ENCODE measurements at regions not wholly inside any gene's neighbourhood (a gene's known extent, or its start where the extent isn't known, plus 50 kb on each side); places are given as distances from the start of the nearest gene placed in this dataset.

- H3K4me3 ChIP-seq (replicated peaks in 1 of 3; ENCODE audit: insufficient read depth in 1 of 3, low read depth in 1 of 3, low read length in 3 of 3) = no peak overlapping the region
- no peaks in the 10 kb centered on the region for H3K9me3 ChIP-seq (replicated peaks; ENCODE audit: control insufficient read depth, insufficient read depth, low read length)
- H4K20me1 ChIP-seq (replicated peaks; ENCODE audit: control insufficient read depth, extremely low read depth, insufficient read depth, low read length) = no peaks in the 10 kb centered on the region
- H3K27me3 ChIP-seq (ENCODE audit: control insufficient read depth in 2 of 2, insufficient read depth in 2 of 2, low read length in 2 of 2) = no peaks in the 10 kb centered on the region
- H3K27ac ChIP-seq (ENCODE audit: insufficient read depth, low read depth, low read length) = no peak overlapping the region
- no peaks in the 10 kb centered on the region for H3K4me1 ChIP-seq (ENCODE audit: control insufficient read depth, extremely low read depth, insufficient read depth, low read length)
- TF ChIP-seq POLR2AphosphoS5 (IDR thresholded peaks at IDR 0.05; ENCODE audit: insufficient read depth, low read depth, low read length) (no peak), JUN (IDR thresholded peaks at IDR 0.05; ENCODE audit: borderline replicate concordance, insufficient read depth, insufficient read length, low read depth) (no peak), FOS (IDR thresholded peaks at IDR 0.05; ENCODE audit: borderline replicate concordance, insufficient read depth, low read length) (no peak), POLR2A (IDR thresholded peaks at IDR 0.05; ENCODE audit: low read depth, low read length) (no peak)
- DNase-seq (ENCODE audit: low read depth, low spot score) = no peak
- H3K36me3 ChIP-seq (ENCODE audit: control insufficient read depth in 2 of 2, extremely low read depth in 1 of 2, insufficient read depth in 2 of 2, low read length in 2 of 2) = no peaks in the 10 kb centered on the region
- intact Hi-C loops (cut with micrococcal nuclease) (no loop called here), dilution Hi-C loops (cut with MboI; ENCODE audit: extremely low pct_ligation_motif_present, low sequenced_read_pairs) (no loop called here)
- H3K9me1 ChIP-seq (replicated peaks; ENCODE audit: control insufficient read depth, extremely low read depth, insufficient read depth, low read length) = no peaks in the 10 kb centered on the region
- ChIA-PET POLR2A (no interaction called here), CTCF (no interaction called here)
- H3K9ac ChIP-seq (replicated peaks; ENCODE audit: extremely low read depth, insufficient read depth, low read length) = no peak overlapping the region
- no peaks in the 10 kb centered on the region for H3K79me2 ChIP-seq (ENCODE audit: control insufficient read depth, insufficient read depth, low read length)
- FAIRE-seq = no peak
- no peak overlapping the region for H3K4me2 ChIP-seq (ENCODE audit: insufficient read depth, low read length)
- BruUV-seq (replicated peaks) = no TSS peak
- no peak overlapping the region for H2AFZ ChIP-seq (ENCODE audit: low read depth, low read length)
Observed at GRCh38 chr2:18950361-18950851, 361.0 kb upstream of the NT5C1B start.

GRCh38 chr2:18949871-18950270 is 360.5 kb upstream of the NT5C1B start:
- no peak overlapping the region for H3K4me3 ChIP-seq (replicated peaks in 1 of 3; ENCODE audit: insufficient read depth in 1 of 3, low read depth in 1 of 3, low read length in 3 of 3)
- dilution Hi-C loops (cut with MboI; ENCODE audit: extremely low pct_ligation_motif_present, low sequenced_read_pairs) = no loop called here
- no peaks in the 10 kb centered on the region for H3K9me3 ChIP-seq (replicated peaks; ENCODE audit: control insufficient read depth, insufficient read depth, low read length)
- BruUV-seq (replicated peaks) = no TSS peak
- POLR2A ChIA-PET = no interaction called here
- no peaks in the 10 kb centered on the region for H3K9me1 ChIP-seq (replicated peaks; ENCODE audit: control insufficient read depth, extremely low read depth, insufficient read depth, low read length)
- H3K9ac ChIP-seq (replicated peaks; ENCODE audit: extremely low read depth, insufficient read depth, low read length) = no peak overlapping the region
- H3K4me1 ChIP-seq (ENCODE audit: control insufficient read depth, extremely low read depth, insufficient read depth, low read length) = no peaks in the 10 kb centered on the region
- H3K36me3 ChIP-seq (ENCODE audit: control insufficient read depth in 2 of 2, extremely low read depth in 1 of 2, insufficient read depth in 2 of 2, low read length in 2 of 2) = no peaks in the 10 kb centered on the region
- no peak for FAIRE-seq
- no peak overlapping the region for H3K27ac ChIP-seq (ENCODE audit: insufficient read depth, low read depth, low read length)
- no peaks in the 10 kb centered on the region for H3K79me2 ChIP-seq (ENCODE audit: control insufficient read depth, insufficient read depth, low read length)
- no peak overlapping the region for H3K4me2 ChIP-seq (ENCODE audit: insufficient read depth, low read length)
- H4K20me1 ChIP-seq (replicated peaks; ENCODE audit: control insufficient read depth, extremely low read depth, insufficient read depth, low read length) = no peaks in the 10 kb centered on the region
- TF ChIP-seq GATA2 (IDR thresholded peaks at IDR 0.05; ENCODE audit: insufficient read depth, insufficient read length, low read depth, low read length) (no peak), MYC (IDR thresholded peaks at IDR 0.05; ENCODE audit: low read depth, low read length) (no peak), EZH2 (IDR thresholded peaks at IDR 0.05; ENCODE audit: borderline replicate concordance, low read depth, low read length, severe bottlenecking) (no peak), POLR2A (IDR thresholded peaks at IDR 0.05; ENCODE audit: low read depth, low read length) (no peak), MAX (IDR thresholded peaks at IDR 0.05; ENCODE audit: insufficient read depth, insufficient read length) (no peak), JUN (IDR thresholded peaks at IDR 0.05; ENCODE audit: borderline replicate concordance, insufficient read depth, insufficient read length, low read depth) (no peak), CTCF (IDR thresholded peaks at IDR 0.05; ENCODE audit: extremely low read depth in 1 of 2, insufficient read depth in 1 of 2, low read depth in 1 of 2, low read length in 2 of 2) (no peak), POLR2AphosphoS5 (IDR thresholded peaks at IDR 0.05; ENCODE audit: insufficient read depth, low read depth, low read length) (no peak), FOS (IDR thresholded peaks at IDR 0.05; ENCODE audit: borderline replicate concordance, insufficient read depth, low read length) (no peak)
- H3K27me3 ChIP-seq (ENCODE audit: control insufficient read depth in 2 of 2, insufficient read depth in 2 of 2, low read length in 2 of 2) = no peaks in the 10 kb centered on the region
- CTCF ChIA-PET = no interaction called here
- intact Hi-C loops (cut with micrococcal nuclease) = no loop called here
- no peak for DNase-seq (ENCODE audit: low read depth, low spot score)
- no peak overlapping the region for H2AFZ ChIP-seq (ENCODE audit: low read depth, low read length)

All from endothelial cell of umbilical vein (primary cell).